Activated CD4-positive, alpha-beta T cell treated with anti-CD3 and anti-CD28 coated beads for 24 hours (primary cell): ENCODE measurements at regions not wholly inside any gene's neighbourhood (a gene's known extent, or its start where the extent isn't known, plus 50 kb on each side); places are given as distances from the start of the nearest gene placed in this dataset.

Experiments used
- DNase-seq, 2 donors: peaks; one replicate each; pipeline ENCODE4 v3.0.0-alpha.2; 2020; ENCODE audit warnings: low read depth in 2 of 2

- no peak for DNase-seq
These were observed 73.5 kb downstream of the GLI2 start for GRCh38 chr2:120809151-120809550.

GRCh38 chr2:120809609-120810440, 74.2 kb downstream of the GLI2 start:
- no peak for DNase-seq

GRCh38 chr2:120810639-120811038, 75.0 kb downstream of the GLI2 start:
- DNase-seq: no peak

- DNase-seq: no peak
These were observed 77.2 kb downstream of the GLI2 start for GRCh38 chr2:120812866-120813265.

GRCh38 chr2:120814352-120814751, 78.7 kb downstream of the GLI2 start:
- DNase-seq: no peak

- DNase-seq: no peak
These were observed 79.6 kb downstream of the GLI2 start for GRCh38 chr2:120815292-120815691.

GRCh38 chr2:120817136-120817955, 81.7 kb downstream of the GLI2 start:
- no peak for DNase-seq

- no peak for DNase-seq
These were observed 82.3 kb downstream of the GLI2 start for GRCh38 chr2:120817956-120818325.

- no peak for DNase-seq
These were observed 82.8 kb downstream of the GLI2 start for GRCh38 chr2:120818441-120818920.

- DNase-seq: no peak
These were observed 84.1 kb downstream of the GLI2 start for GRCh38 chr2:120819720-120820210.

GRCh38 chr2:120820263-120820952, 84.7 kb downstream of the GLI2 start:
- DNase-seq: no peak

GRCh38 chr2:120820953-120821279, 85.2 kb downstream of the GLI2 start:
- DNase-seq: no peak

GRCh38 chr2:120821446-120822160, 85.9 kb downstream of the GLI2 start:
- DNase-seq: no peak

GRCh38 chr2:120822933-120823332, 87.3 kb downstream of the GLI2 start:
- no peak for DNase-seq

GRCh38 chr2:120823551-120823950, 87.9 kb downstream of the GLI2 start:
- DNase-seq: no peak

- DNase-seq: no peak
These were observed 88.6 kb downstream of the GLI2 start for GRCh38 chr2:120824246-120824645.

GRCh38 chr2:120825370-120826259, 89.9 kb downstream of the GLI2 start:
- DNase-seq: no peak

- DNase-seq: no peak
These were observed 90.6 kb downstream of the GLI2 start for GRCh38 chr2:120826260-120826648.

GRCh38 chr2:120826716-120827410, 91.2 kb downstream of the GLI2 start:
- no peak for DNase-seq

GRCh38 chr2:120828066-120828465, 92.4 kb downstream of the GLI2 start:
- no peak for DNase-seq
